ENCODE measurements at regions not wholly inside any gene's neighbourhood (a gene's known extent, or its start where the extent isn't known, plus 50 kb on each side); places are given as distances from the start of the nearest gene placed in this dataset.

DNA sequence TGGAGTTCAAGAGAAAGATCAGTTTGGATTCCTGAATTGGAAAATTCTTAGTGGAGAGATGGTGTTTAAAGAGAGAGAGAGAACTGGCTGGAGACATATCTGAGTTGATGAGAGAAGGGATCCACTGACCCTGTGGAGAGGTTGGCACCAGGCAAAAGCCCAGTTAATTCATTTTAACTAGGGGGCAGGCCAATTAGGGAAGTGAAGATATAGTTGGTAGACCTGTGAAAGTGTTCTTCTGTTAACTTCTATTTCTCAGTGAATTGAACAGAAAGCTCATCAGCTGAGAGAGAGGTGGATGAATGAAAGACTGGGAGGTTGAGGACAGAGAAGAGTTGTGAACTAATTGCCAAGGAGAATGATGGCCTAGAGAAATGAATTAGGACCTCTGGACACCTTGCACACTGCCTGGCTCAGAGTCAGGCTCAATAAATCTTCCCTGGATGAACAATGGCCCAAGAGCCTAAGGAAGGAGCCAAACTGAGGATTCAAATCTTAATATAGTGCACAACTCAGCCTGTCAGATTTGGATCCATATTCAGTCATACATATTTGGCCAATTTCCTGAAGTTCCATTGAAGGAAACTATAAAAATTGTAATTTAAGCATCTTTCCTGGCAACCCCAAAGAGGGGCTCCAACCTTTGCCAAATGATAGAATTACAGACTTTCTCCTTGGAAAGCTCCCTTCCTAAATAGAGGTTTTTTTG lies 82.2 kb upstream of the RMDN2 start:
- H3K9me3 Mint-ChIP-seq, result no peaks in the 10 kb centered on the region
- Histone ChIP-seq H3K27me3 (ENCODE audit: control insufficient read depth, insufficient read depth, low read length, poor library complexity, severe bottlenecking) (peaks cover 6% of the 10 kb centered on the region), H3K9ac (ENCODE audit: extremely low read depth, low read length, poor library complexity, severe bottlenecking) (no peak overlapping the region), H3K4me1 (ENCODE audit: control insufficient read depth, insufficient read depth, low read length) (peaks cover 2% of the 10 kb centered on the region), H3K4me3 (ENCODE audit: low read length) (no peak overlapping the region), H3K36me3 (ENCODE audit: control insufficient read depth, insufficient read depth, low read length) (no peaks in the 10 kb centered on the region), H3K9me3 (ENCODE audit: control insufficient read depth, low read length) (no peaks in the 10 kb centered on the region), H3K27ac (ENCODE audit: low read depth, low read length) (no peak overlapping the region)
- no peak overlapping the region for H3K4me3 Mint-ChIP-seq
- peaks cover 8% of the 10 kb centered on the region for H3K4me1 Mint-ChIP-seq
- no peak overlapping the region for H3K27ac Mint-ChIP-seq
- no peaks in the 10 kb centered on the region for H3K36me3 Mint-ChIP-seq (ENCODE audit: low read depth)
- DNase-seq, result no peak
- TF ChIP-seq CTCF (conservative IDR thresholded peaks at IDR 0.05), result no peak
- H3K27me3 Mint-ChIP-seq (ENCODE audit: insufficient read depth), result peaks cover 3% of the 10 kb centered on the region

DNA sequence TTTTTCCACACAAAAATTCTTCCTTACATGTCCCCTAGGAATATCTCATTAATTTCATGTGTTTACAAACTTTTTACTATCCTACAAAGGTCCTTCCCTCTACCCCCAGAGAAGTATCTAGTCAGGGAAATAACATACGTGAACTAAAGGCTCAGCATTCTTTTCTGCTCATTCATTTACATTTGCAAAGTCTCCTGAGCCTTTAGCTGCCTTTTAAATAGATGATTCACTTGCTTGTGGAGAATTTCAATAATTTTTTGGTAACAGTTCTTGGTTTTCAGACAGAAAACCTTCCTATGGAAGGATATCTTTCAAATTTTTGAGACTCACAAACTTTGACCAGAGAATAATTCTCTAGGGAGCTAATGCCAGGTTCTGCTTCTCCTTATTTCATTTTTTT lies 81.5 kb upstream of the RMDN2 start:
- H3K4me1 Mint-ChIP-seq, result peaks cover 2% of the 10 kb centered on the region
- Histone ChIP-seq H3K4me3 (ENCODE audit: low read length) (no peak overlapping the region), H3K36me3 (ENCODE audit: control insufficient read depth, insufficient read depth, low read length) (no peaks in the 10 kb centered on the region), H3K27ac (ENCODE audit: low read depth, low read length) (no peak overlapping the region), H3K4me1 (ENCODE audit: control insufficient read depth, insufficient read depth, low read length) (no peaks in the 10 kb centered on the region), H3K27me3 (ENCODE audit: control insufficient read depth, insufficient read depth, low read length, poor library complexity, severe bottlenecking) (peaks cover 6% of the 10 kb centered on the region), H3K9me3 (ENCODE audit: control insufficient read depth, low read length) (no peaks in the 10 kb centered on the region), H3K9ac (ENCODE audit: extremely low read depth, low read length, poor library complexity, severe bottlenecking) (no peak overlapping the region)
- H3K27ac Mint-ChIP-seq, result no peak overlapping the region
- no peak for DNase-seq
- no peak overlapping the region for H3K4me3 Mint-ChIP-seq
- H3K27me3 Mint-ChIP-seq (ENCODE audit: insufficient read depth), result peaks cover 3% of the 10 kb centered on the region
- H3K9me3 Mint-ChIP-seq, result no peaks in the 10 kb centered on the region
- WGBS, 2 experiments (ENCODE audit: insufficient coverage in 1 of 2, insufficient read length in 1 of 2), result 0% methylated on average over 1 of the region's 1 CpG
- no peaks in the 10 kb centered on the region for H3K36me3 Mint-ChIP-seq (ENCODE audit: low read depth)
- no peak for TF ChIP-seq CTCF (conservative IDR thresholded peaks at IDR 0.05)

- no peaks in the 10 kb centered on the region for H3K27me3 ChIP-seq (ENCODE audit: control insufficient read depth, insufficient read depth, low read length, poor library complexity, severe bottlenecking)
- Mint-ChIP-seq H3K4me3 (no peak overlapping the region), H3K9me3 (no peaks in the 10 kb centered on the region), H3K4me1 (peaks cover 3% of the 10 kb centered on the region), H3K27ac (no peak overlapping the region), H3K36me3 (ENCODE audit: low read depth) (no peaks in the 10 kb centered on the region), H3K27me3 (ENCODE audit: insufficient read depth) (peaks cover 2% of the 10 kb centered on the region)
- no peak for TF ChIP-seq CTCF (conservative IDR thresholded peaks at IDR 0.05)
- H3K4me3 ChIP-seq (ENCODE audit: low read length), result no peak overlapping the region
- no peak overlapping the region for H3K9ac ChIP-seq (ENCODE audit: extremely low read depth, low read length, poor library complexity, severe bottlenecking)
- no peaks in the 10 kb centered on the region for H3K9me3 ChIP-seq (ENCODE audit: control insufficient read depth, low read length)
- no peak overlapping the region for H3K27ac ChIP-seq (ENCODE audit: low read depth, low read length)
- no peak for DNase-seq
- H3K4me1 ChIP-seq (ENCODE audit: control insufficient read depth, insufficient read depth, low read length), result peaks cover 3% of the 10 kb centered on the region
- 0% methylated on average over 1 of the region's 1 CpG for WGBS, 2 experiments (ENCODE audit: insufficient coverage in 1 of 2, insufficient read length in 1 of 2)
- H3K36me3 ChIP-seq (ENCODE audit: control insufficient read depth, insufficient read depth, low read length), result no peaks in the 10 kb centered on the region
These were observed 78.9 kb upstream of the RMDN2 start for GRCh38 chr2:37846207-37846606.

All from endodermal cell (in vitro differentiated cells).